Sigmoid colon (tissue), 4 donors: ENCODE measurements at regions not wholly inside any gene's neighbourhood (a gene's known extent, or its start where the extent isn't known, plus 50 kb on each side); places are given as distances from the start of the nearest gene placed in this dataset.

ENCODE experiments used
- POLR2A ChIP-seq, 2 donors: fragments of 450-650 bp; IDR thresholded peaks; one replicate each; pipeline ENCODE4 v1.6.1; 2016; ENCODE audit warnings: antibody characterized with exemption in 2 of 2, mild to moderate bottlenecking in 2 of 2, moderate library complexity in 2 of 2
- POLR2AphosphoS5 ChIP-seq, 4 donors: sonication (generic); formaldehyde crosslinking; IDR thresholded peaks; one replicate each; pipeline ENCODE4 v1.6.1; 2017; ENCODE audit warnings: antibody characterized with exemption in 4 of 4
- TF ChIP-seq, protein P1 (sequence below), 4 experiments: fragments of 450-650 bp in 3 of 4; fragments of 200-600 bp in 1 of 4; IDR thresholded peaks; one replicate each; pipeline ENCODE4 v1.5.1; 2016 to 2019; ENCODE audit warnings: antibody characterized with exemption in 4 of 4, mild to moderate bottlenecking in 3 of 4, moderate library complexity in 2 of 4

DNA sequence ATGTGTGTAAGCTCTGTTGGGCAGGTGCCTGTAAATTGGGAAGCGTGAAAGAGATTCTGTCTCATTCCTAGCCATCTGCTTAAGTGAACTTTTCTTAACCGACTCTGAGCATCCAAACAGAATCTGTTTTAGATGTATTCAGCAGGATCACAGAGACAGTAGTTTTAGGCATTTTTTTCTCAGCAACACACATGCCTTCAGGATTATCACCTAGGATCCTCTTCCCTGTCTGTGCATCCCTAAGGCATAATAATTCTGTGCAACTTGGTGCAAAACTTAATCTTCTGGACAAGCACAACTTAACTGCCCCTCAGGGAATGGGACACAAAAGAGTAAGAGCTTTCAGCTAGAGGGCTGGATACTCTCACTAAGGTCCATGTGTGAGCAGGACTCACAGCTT is 284.8 kb downstream of the C7orf25 start:
- TF ChIP-seq, protein P1, sequence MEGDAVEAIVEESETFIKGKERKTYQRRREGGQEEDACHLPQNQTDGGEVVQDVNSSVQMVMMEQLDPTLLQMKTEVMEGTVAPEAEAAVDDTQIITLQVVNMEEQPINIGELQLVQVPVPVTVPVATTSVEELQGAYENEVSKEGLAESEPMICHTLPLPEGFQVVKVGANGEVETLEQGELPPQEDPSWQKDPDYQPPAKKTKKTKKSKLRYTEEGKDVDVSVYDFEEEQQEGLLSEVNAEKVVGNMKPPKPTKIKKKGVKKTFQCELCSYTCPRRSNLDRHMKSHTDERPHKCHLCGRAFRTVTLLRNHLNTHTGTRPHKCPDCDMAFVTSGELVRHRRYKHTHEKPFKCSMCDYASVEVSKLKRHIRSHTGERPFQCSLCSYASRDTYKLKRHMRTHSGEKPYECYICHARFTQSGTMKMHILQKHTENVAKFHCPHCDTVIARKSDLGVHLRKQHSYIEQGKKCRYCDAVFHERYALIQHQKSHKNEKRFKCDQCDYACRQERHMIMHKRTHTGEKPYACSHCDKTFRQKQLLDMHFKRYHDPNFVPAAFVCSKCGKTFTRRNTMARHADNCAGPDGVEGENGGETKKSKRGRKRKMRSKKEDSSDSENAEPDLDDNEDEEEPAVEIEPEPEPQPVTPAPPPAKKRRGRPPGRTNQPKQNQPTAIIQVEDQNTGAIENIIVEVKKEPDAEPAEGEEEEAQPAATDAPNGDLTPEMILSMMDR (IDR thresholded peaks at IDR 0.05): no peak
- TF ChIP-seq POLR2AphosphoS5 (IDR thresholded peaks at IDR 0.05) (no peak), POLR2A (IDR thresholded peaks at IDR 0.05) (no peak)
